ENCODE measurements at regions not wholly inside any gene's neighbourhood (a gene's known extent, or its start where the extent isn't known, plus 50 kb on each side); places are given as distances from the start of the nearest gene placed in this dataset.

- ChIA-PET POLR2A (no interaction called here), CTCF (no interaction called here)
- DNase-seq (ENCODE audit: extremely low spot score) = no peak
- no peak for TF ChIP-seq CTCF (IDR thresholded peaks at IDR 0.05; ENCODE audit: control extremely low read depth, extremely low read depth, low read depth, missing control alignments)
Observed at GRCh38 chr5:93209476-93209875, 371.5 kb downstream of the NR2F1-AS1 start.

- ChIA-PET CTCF (no interaction called here), POLR2A (no interaction called here)
- DNase-seq (ENCODE audit: extremely low spot score) = no peak
- TF ChIP-seq CTCF (IDR thresholded peaks at IDR 0.05; ENCODE audit: control extremely low read depth, extremely low read depth, low read depth, missing control alignments) = no peak
Observed at GRCh38 chr5:93208141-93208751, 372.8 kb downstream of the NR2F1-AS1 start.

- CTCF ChIA-PET = no interaction called here
Observed at GRCh38 chr5:93206203-93206602, 374.8 kb downstream of the NR2F1-AS1 start.

GRCh38 chr5:93201061-93201460 lies 380.0 kb downstream of the NR2F1-AS1 start:
- no peak for TF ChIP-seq CTCF (IDR thresholded peaks at IDR 0.05; ENCODE audit: control extremely low read depth, extremely low read depth, low read depth, missing control alignments)
- ChIA-PET POLR2A (no interaction called here), CTCF (no interaction called here)
- no peak for DNase-seq (ENCODE audit: extremely low spot score)

More at GRCh38 chr5:93206203-93206602, 374.8 kb downstream of the NR2F1-AS1 start:
- POLR2A ChIA-PET = no interaction called here
- no peak for TF ChIP-seq CTCF (IDR thresholded peaks at IDR 0.05; ENCODE audit: control extremely low read depth, extremely low read depth, low read depth, missing control alignments)
- no peak for DNase-seq (ENCODE audit: extremely low spot score)

GRCh38 chr5:93196986-93197385 lies 384.0 kb downstream of the NR2F1-AS1 start:
- POLR2A ChIA-PET = no interaction called here
- DNase-seq (ENCODE audit: extremely low spot score) = no peak
- no peak for TF ChIP-seq CTCF (IDR thresholded peaks at IDR 0.05; ENCODE audit: control extremely low read depth, extremely low read depth, low read depth, missing control alignments)
- CTCF ChIA-PET = no interaction called here

- DNase-seq (ENCODE audit: extremely low spot score) = no peak
- TF ChIP-seq CTCF (IDR thresholded peaks at IDR 0.05; ENCODE audit: control extremely low read depth, extremely low read depth, low read depth, missing control alignments) = no peak
- ChIA-PET CTCF (interaction anchor here (1.6 kb wide), 1 partner anchor 41 kb away, joined by 4 read pairs; no protein-coding TSS in a partner anchor), POLR2A (no interaction called here)
Observed at GRCh38 chr5:93193431-93194347, 387.3 kb downstream of the NR2F1-AS1 start.

Data from GM10248 (cell line).